Body of pancreas (tissue), 4 donors: ENCODE measurements at regions not wholly inside any gene's neighbourhood (a gene's known extent, or its start where the extent isn't known, plus 50 kb on each side); places are given as distances from the start of the nearest gene placed in this dataset.

ENCODE experiments used
- CTCF ChIP-seq, 7 experiments: fragments of 450-650 bp in 4 of 7; fragments of 200-600 bp in 3 of 7; sonication (generic) in 3 of 7; IDR thresholded peaks; one replicate each; pipeline ENCODE4 v1.5.1; 2016 to 2019; ENCODE audit warnings: antibody characterized with exemption in 7 of 7
- POLR2A ChIP-seq, 3 donors: fragments of 450-650 bp; IDR thresholded peaks; one replicate each; pipeline ENCODE4 v1.6.1; 2016; ENCODE audit warnings: antibody characterized with exemption in 3 of 3, mild to moderate bottlenecking in 2 of 3

DNA sequence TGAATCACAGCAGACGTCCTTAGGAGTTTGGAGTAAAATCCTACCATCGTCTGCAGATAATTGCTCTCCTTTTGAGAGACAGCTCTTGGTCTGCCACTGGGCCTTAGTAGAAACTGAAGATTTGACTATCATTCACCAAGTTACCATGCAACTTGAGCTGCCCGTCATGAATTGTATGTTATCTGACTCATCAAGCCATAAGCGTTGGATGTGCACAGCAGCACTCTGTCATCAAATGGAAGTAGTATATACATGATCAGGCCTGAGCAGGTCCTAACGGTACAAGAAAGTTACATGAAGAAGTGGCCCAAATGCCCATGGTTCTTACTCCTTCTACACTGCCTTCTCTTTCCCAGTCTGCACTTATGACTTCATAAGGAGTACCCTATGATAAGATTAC lies 317.8 kb downstream of the GPATCH2 start:
- no peak for TF ChIP-seq CTCF (IDR thresholded peaks at IDR 0.05)
- TF ChIP-seq POLR2A (IDR thresholded peaks at IDR 0.05), result no peak
